Erythroblast (primary cell): ENCODE measurements at regions not wholly inside any gene's neighbourhood (a gene's known extent, or its start where the extent isn't known, plus 50 kb on each side); places are given as distances from the start of the nearest gene placed in this dataset.
"Not testable (repeated sequence)": the region's sequence is repeated elsewhere in the genome, so short reads cannot be mapped to it uniquely, and the experiment has no call there.

Source experiments
- DNase-seq, 2 experiments: peaks; one replicate each; lab custom pipeline; 2025; lab: John Stamatoyannopoulos, UW
- GATA1 ChIP-seq: IDR thresholded peaks from 2 replicates; pipeline ENCODE4 v1.6.1; 2011; ENCODE audit warnings: low read depth, mild to moderate bottlenecking, control low read depth, low read length, moderate library complexity
- POLR2A ChIP-seq: IDR thresholded peaks from 2 replicates; pipeline ENCODE4 v1.6.1; 2011; ENCODE audit warnings: mild to moderate bottlenecking, low read length

DNA sequence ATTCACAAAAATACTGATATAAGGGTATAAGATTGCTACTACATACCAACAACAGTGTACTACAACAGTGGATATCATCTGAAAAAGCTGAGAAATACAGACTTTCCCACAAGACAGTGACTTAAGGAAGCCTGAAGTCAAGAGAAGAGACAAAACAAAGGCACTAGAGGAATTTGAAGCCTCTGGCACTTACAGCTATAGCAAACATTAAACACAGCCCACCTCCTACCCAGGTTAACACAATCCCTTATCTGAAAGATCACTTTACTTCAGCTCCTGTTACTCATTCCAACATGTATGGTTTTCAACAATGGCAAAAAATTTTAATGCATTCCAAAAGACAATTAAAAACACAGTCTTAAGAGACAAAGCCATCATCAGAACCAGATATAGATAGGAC, 388.5 kb downstream of the JRKL start:
- no peak for DNase-seq
- no peak for TF ChIP-seq GATA1
- no peak for TF ChIP-seq POLR2A

GRCh38 chr11:96779030-96779429, 389.2 kb downstream of the JRKL start:
- no peak for DNase-seq
- TF ChIP-seq POLR2A: no peak
- no peak for TF ChIP-seq GATA1

DNA sequence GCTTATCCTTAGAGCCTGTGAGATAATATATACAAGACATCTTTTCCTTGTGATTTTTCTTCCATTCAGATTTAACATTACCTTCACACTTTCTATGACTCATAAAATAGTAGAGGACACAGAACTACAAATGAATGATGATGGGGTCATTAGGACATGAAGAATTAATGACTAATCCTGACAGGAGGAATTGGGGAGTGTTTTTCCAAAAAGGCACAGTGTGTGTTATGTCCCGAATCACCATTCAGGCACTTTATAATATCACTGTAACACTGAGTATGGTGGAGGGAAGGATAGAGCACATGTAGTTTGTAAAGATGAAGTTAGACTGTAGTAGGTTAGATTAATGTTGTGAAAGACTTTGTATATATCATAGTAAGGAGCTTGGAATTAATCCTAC, 391.3 kb downstream of the JRKL start:
- no peak for TF ChIP-seq GATA1
- no peak for TF ChIP-seq POLR2A
- DNase-seq: no peak

GRCh38 chr11:96782632-96783031, 392.8 kb downstream of the JRKL start:
- TF ChIP-seq POLR2A (no peak), GATA1 (no peak)
- DNase-seq: no peak

DNA sequence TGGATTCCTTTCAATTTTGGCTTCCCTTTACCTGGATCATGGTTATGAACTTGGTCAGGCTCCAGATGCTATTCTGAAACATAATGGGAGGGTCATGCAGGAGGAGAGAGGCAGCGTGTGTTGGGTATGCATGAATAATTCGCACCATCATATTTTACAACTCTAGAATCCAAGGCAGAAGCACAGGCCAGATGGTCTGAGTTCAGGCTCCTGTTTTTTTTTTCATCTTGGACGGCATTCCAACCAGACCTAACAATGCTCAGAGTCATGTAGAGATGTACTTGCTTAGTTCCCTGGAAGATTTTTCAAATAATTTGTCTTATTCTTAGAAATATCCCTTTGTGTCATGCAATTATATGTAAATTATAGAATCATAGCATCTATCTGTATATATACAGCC, 393.5 kb downstream of the JRKL start:
- no peak for DNase-seq
- TF ChIP-seq GATA1 (no peak), POLR2A (no peak)

DNA sequence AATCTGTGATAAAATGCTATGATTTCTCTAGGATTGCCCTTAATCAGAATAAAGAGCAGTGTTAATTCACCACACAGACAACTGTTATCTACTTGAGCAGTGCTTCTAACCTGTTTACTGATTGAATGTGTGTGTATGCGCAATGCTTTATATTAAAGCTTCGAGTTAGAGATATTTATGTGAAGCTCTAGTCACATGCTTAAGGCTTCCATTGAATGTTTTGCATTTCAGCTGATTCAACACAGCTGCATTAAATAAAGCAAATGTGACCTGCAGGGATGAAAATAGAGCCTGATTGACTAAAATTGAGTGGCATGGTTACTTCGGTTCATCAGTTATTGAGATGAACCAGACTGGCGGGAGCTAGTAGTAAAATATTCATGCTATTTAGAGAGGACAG, 395.3 kb downstream of the JRKL start:
- no peak for DNase-seq
- TF ChIP-seq GATA1 (no peak), POLR2A (no peak)

DNA sequence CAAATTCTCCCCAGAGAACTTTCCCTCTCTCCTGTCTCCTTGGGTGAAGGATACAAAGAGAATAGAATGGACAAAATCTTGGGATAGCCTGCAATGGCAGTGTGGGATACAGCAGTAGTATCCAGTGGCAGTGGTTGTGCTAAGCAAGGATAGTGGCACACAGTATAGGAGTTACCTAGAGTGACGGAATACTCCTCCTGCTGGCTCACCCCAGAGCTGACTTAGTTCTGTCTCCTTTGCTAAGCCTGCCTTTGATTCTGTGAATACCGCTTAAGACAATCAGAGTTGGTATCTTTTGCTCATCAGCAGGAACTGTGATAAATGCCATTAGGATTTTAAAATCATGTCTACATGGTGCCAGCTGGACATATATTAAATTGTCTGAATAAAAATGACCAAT, 404.3 kb downstream of the JRKL start:
- no peak for DNase-seq
- TF ChIP-seq POLR2A (no peak), GATA1 (no peak)

GRCh38 chr11:96798445-96798844, 408.6 kb downstream of the JRKL start:
- TF ChIP-seq POLR2A (no peak), GATA1 (no peak)
- no peak for DNase-seq

DNA sequence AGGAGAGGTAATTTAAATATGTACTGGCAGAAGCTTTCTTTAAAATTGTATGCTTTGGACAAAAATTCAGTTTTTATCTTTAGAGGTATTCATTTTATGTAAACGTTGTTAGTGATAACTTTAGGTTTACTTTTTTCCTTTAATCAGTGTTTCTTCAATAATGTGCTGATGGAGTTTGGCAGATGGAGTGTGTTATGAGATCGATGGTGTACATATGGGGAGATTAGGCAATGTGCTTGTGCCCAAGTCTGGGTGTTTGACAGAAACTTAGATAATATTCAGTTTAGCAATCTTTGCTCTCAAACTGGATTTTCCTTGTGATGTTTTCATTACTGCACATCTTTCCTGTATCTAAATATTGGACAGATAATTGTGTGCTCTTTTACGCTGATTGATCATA, 425.4 kb downstream of the JRKL start:
- TF ChIP-seq GATA1: no peak
- TF ChIP-seq POLR2A: no peak
- no peak for DNase-seq

- DNase-seq: no peak
Observed at GRCh38 chr11:96817482-96818399, 427.9 kb downstream of the JRKL start.

DNA sequence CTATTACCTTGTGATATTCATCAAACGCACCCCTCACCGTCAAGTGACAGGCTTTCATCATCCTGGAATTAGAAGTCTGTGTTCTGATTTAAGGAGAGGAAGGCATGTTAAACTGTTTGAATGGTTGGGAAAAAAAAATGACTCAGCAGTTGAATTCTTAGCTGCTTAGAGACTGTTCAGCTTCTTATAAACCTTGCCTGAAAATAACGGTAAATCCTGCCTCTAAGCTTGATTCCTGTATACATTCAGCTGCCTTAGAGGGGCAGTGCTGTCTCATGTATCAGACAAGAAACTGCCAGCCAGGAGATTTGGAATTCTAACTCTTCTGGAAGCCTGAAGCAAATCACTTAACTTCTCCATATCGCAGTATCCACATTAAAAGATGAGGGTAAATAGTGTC, 437.4 kb downstream of the JRKL start:
- DNase-seq: no peak
- TF ChIP-seq GATA1: no peak
- TF ChIP-seq POLR2A: no peak

More at GRCh38 chr11:96817482-96818399, 427.9 kb downstream of the JRKL start:
- no peak for TF ChIP-seq POLR2A
- no peak for TF ChIP-seq GATA1

DNA sequence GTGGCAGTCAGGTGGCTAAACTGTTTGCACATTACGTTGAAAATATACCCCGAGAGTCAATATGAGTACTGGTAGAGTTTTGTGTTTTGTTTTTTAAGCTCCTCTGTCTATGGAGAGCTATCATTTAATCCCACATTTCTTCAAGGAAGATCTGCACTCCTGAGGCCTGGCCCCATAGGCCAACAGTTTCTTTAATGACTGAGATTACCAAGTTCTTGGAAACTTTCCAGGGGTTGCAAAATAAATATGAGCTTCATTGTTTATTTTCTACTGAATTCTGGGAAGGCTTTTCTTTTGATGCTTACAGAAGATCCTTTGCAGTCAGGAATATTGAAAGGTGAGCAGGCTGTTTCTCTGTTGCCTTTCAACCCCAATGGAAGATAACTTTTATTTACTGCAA, 452.0 kb downstream of the JRKL start:
- DNase-seq: no peak
- TF ChIP-seq POLR2A: no peak
- TF ChIP-seq GATA1: no peak

DNA sequence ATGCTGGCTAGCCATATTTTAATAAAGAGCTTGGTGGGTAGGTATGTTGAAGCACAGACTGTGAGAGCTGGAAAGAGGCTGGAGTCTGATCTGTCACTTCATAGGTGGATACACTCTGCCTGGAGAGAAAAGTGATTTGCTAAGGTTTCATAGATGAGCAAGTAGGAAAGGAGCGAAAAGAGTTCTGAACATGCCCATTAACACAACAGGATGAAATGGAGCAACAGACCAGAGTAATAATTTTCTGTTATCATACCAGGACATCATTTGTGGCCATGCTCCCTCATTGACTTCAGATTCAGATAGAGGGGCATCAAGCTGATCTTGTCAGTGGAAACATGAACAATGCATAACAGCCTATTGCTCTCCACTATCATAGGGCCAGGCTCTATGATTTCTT, 452.9 kb downstream of the JRKL start:
- no peak for DNase-seq
- no peak for TF ChIP-seq POLR2A
- TF ChIP-seq GATA1: no peak

DNA sequence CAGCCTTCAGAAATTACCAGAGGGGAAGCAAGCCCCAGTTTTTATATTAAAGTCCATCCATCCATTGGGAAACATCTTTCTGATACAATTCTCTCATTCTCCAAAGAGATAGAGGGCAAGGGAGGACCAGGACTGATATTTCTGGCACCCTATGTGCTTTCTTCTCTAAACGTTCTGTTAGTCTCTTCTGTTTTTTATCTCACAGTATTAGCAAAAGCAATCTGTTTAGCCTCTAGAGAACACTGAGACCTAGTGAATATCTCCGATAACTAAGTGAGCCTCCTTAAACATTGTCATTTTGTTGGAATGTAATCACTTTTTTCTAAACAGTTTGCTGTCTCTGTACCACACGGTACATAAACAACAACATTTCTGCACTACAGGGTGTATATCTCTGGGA, 464.6 kb downstream of the JRKL start:
- DNase-seq: no peak
- no peak for TF ChIP-seq POLR2A
- no peak for TF ChIP-seq GATA1

GRCh38 chr11:96861722-96862121, 471.9 kb downstream of the JRKL start:
- not testable (repeated sequence) for DNase-seq

DNA sequence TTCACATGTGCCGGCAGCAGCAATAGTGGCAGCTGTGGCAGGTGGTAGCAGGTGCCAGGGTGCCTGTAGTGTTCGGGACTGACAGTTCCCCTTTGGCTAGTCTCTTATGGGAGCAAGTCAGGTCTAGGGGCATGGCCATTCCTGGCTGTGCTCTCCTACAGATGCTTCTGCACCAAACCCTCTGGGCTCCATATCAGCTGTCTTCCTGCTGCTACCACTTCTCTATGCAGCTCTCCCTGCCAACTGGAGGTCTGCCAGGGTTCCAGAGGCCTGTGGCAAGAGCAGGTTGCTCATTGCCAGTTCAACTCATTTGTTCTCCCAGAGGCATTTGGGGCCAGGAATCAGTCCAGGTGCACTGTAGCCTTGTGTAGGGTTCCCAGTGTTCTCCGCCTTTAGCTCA, 473.7 kb downstream of the JRKL start:
- no peak for DNase-seq
- TF ChIP-seq POLR2A (no peak), GATA1 (no peak)

DNA sequence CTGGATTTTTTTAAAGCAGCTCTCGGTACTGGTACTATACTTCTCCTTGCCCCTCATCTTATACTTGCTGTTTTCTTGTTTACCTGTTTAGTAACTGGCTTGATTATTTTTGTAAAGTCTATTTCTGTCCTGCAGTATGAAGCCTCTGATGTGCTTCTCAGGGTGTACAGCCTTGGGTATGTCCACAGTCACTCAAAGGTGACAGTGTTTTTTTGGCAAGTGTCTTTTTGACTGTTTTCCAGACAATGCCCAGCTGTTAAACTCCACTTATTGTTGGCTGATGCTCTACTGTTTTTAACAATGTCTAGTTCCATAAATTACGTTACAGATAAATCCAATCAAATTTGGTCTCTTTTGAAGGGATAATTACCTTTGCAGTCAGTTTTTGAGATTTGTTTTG, 475.2 kb downstream of the JRKL start:
- no peak for DNase-seq
- TF ChIP-seq GATA1: no peak
- no peak for TF ChIP-seq POLR2A
